Nephron progenitor cell (in vitro differentiated cells): ENCODE measurements at regions not wholly inside any gene's neighbourhood (a gene's known extent, or its start where the extent isn't known, plus 50 kb on each side); places are given as distances from the start of the nearest gene placed in this dataset.

Experiments used
- DNase-seq: peaks from one replicate; pipeline ENCODE4 v3.0.0; 2021
- H3K27ac Mint-ChIP-seq: 2 replicates; pipeline ENCODE4 v1.8.0; 2021; ENCODE audit warnings: mild to moderate bottlenecking, moderate library complexity, mixed read lengths
- H3K27me3 Mint-ChIP-seq: 2 replicates; pipeline ENCODE4 v1.8.0; 2021; ENCODE audit warnings: mild to moderate bottlenecking, low read depth, mixed read lengths; ENCODE audit not compliant: poor library complexity
- H3K36me3 Mint-ChIP-seq: 2 replicates; pipeline ENCODE4 v1.8.0; 2021; ENCODE audit warnings: low read depth, mixed read lengths
- H3K4me1 Mint-ChIP-seq: 2 replicates; pipeline ENCODE4 v1.8.0; 2021; ENCODE audit warnings: mixed read lengths
- H3K4me3 Mint-ChIP-seq: 2 replicates; pipeline ENCODE4 v1.8.0; 2021; ENCODE audit warnings: mild to moderate bottlenecking, moderate library complexity, mixed read lengths
- H3K9me3 Mint-ChIP-seq: 2 replicates; pipeline ENCODE4 v1.8.0; 2021; ENCODE audit warnings: mild to moderate bottlenecking, moderate library complexity, mixed read lengths
- TF ChIP-seq, protein P1 (sequence below): fragments of 200-600 bp; sonication (generic); IDR thresholded peaks from 2 replicates; pipeline ENCODE4 v1.5.0; 2021; ENCODE audit warnings: antibody characterized with exemption

DNA sequence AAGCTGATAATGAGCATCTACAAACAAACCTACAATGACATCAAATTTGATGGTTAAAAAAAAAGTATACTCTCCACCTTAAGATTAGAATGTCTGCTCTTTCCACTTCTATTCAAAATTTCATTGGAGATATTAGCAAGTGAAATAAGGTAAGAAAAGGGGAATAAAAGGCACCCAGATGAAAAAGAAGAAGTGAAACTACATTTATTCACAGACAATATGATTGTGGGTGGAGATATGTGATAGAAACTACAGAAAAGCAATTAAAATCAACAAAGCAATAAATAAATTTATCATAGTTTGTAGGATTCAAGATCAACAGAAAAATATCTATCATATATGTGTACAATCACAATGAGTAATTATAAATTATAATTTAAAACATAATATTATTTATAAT lies 395.1 kb upstream of the CCNH start:
- TF ChIP-seq, protein P1, sequence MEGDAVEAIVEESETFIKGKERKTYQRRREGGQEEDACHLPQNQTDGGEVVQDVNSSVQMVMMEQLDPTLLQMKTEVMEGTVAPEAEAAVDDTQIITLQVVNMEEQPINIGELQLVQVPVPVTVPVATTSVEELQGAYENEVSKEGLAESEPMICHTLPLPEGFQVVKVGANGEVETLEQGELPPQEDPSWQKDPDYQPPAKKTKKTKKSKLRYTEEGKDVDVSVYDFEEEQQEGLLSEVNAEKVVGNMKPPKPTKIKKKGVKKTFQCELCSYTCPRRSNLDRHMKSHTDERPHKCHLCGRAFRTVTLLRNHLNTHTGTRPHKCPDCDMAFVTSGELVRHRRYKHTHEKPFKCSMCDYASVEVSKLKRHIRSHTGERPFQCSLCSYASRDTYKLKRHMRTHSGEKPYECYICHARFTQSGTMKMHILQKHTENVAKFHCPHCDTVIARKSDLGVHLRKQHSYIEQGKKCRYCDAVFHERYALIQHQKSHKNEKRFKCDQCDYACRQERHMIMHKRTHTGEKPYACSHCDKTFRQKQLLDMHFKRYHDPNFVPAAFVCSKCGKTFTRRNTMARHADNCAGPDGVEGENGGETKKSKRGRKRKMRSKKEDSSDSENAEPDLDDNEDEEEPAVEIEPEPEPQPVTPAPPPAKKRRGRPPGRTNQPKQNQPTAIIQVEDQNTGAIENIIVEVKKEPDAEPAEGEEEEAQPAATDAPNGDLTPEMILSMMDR: no peak
- H3K36me3 Mint-ChIP-seq: no peaks in the 10 kb centered on the region
- H3K9me3 Mint-ChIP-seq: no peaks in the 10 kb centered on the region
- H3K27me3 Mint-ChIP-seq: no peaks in the 10 kb centered on the region
- no peak for DNase-seq
- H3K4me1 Mint-ChIP-seq: no peaks in the 10 kb centered on the region
- no peak overlapping the region for H3K4me3 Mint-ChIP-seq
- H3K27ac Mint-ChIP-seq: no peak overlapping the region

DNA sequence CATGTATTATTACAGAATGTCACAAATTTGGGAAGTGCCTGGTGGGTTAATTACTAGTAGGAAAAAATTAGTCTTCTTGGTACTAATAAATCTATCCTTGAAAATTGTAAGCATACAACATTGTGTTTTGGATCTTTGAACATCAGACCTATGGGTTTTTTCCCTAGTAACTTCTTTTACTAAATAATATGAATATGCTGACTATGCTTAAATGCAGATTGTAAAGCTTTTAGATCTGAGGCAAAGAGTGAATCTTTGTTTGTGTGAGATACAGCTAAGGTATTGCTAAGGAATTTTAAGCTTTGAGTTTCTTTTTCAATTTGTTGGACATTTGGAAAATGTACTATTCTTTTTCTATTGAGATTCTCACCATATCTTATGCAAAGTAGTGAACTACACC lies 390.6 kb upstream of the CCNH start:
- DNase-seq: no peak
- H3K27ac Mint-ChIP-seq: no peak overlapping the region
- H3K27me3 Mint-ChIP-seq: no peaks in the 10 kb centered on the region
- H3K4me3 Mint-ChIP-seq: no peak overlapping the region
- no peaks in the 10 kb centered on the region for H3K4me1 Mint-ChIP-seq
- H3K36me3 Mint-ChIP-seq: no peaks in the 10 kb centered on the region
- TF ChIP-seq, protein P1: no peak
- no peaks in the 10 kb centered on the region for H3K9me3 Mint-ChIP-seq

DNA sequence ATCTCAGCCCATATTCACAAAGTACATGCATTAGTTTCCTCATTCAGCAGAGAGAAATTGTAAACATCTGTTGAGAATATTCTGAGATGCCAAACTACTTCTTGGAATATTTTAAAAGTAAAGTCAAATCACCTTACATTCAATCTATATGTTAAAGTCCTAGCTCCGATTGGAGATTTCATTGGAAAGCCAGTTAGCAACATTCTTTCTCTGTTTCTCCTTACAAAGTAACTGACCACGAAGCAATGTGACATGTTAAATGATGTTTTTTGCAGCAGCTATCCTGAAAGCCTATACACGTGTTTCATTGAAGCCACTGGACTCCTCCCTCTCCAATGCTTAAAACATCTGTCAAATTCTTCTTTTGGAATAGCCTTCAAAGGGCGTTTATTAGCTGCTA lies 379.1 kb upstream of the CCNH start:
- Mint-ChIP-seq H3K27me3 (peaks cover 3% of the 10 kb centered on the region), H3K4me3 (no peak overlapping the region), H3K4me1 (peaks cover 23% of the 10 kb centered on the region), H3K27ac (no peak overlapping the region), H3K9me3 (no peaks in the 10 kb centered on the region), H3K36me3 (no peaks in the 10 kb centered on the region)
- TF ChIP-seq, protein P1: no peak
- DNase-seq: no peak

DNA sequence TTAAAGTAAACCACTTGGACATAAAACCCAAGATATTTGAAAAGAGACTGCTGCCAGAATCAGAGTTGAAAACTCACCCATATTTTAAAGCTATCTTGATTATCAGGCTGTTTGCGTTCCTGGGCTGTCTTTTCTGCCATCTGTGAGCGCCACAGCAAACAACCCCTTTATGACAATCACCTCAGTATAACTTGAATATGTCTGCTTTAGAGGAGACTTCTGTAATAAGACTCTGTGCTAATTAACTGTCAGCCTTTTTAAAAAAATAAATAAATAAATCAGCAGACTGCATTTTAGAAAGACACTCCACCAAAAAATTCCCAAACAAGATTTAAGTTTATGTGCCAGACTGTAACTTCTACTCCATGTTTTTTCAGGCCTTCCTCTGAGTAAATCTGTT lies 375.7 kb upstream of the CCNH start:
- Mint-ChIP-seq H3K9me3 (no peaks in the 10 kb centered on the region), H3K4me1 (peaks cover 44% of the 10 kb centered on the region), H3K4me3 (no peak overlapping the region), H3K27ac (peak overlapping the region; percentile 84), H3K27me3 (peaks cover 3% of the 10 kb centered on the region), H3K36me3 (no peaks in the 10 kb centered on the region)
- no peak for DNase-seq
- TF ChIP-seq, protein P1: no peak

DNA sequence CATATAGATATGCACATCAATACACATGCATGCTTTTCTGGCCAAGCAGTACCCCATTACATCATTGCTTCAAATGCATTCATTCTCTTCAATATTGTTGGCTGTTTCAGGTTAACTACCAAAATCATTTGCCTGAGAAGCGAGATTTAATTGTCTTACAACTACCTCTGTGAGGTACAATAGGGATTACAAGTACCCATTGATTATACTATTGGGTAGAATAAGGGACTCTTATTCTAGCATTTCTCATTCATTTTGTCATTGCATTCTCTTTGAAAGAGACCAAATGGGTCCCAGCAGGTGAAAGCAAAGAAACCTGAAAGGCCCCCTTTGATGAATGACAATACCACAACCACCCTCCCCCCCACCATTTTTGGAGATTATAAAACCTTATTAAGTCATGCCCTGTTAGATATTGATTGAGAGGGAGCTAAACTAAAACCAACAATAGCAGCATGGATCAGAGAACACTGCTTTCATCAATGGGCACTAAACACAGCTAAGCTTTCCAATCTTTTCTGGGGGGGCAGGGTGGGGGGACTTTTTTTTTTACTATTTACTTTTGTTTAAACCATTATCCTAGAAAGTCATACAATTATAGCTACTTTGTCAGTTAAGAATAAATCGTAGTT lies 375.0 kb upstream of the CCNH start:
- H3K36me3 Mint-ChIP-seq: no peaks in the 10 kb centered on the region
- H3K4me3 Mint-ChIP-seq: no peak overlapping the region
- no peak for DNase-seq
- H3K27ac Mint-ChIP-seq: no peak overlapping the region
- TF ChIP-seq, protein P1: no peak
- H3K9me3 Mint-ChIP-seq: no peaks in the 10 kb centered on the region
- peaks cover 51% of the 10 kb centered on the region for H3K4me1 Mint-ChIP-seq
- peaks cover 3% of the 10 kb centered on the region for H3K27me3 Mint-ChIP-seq

DNA sequence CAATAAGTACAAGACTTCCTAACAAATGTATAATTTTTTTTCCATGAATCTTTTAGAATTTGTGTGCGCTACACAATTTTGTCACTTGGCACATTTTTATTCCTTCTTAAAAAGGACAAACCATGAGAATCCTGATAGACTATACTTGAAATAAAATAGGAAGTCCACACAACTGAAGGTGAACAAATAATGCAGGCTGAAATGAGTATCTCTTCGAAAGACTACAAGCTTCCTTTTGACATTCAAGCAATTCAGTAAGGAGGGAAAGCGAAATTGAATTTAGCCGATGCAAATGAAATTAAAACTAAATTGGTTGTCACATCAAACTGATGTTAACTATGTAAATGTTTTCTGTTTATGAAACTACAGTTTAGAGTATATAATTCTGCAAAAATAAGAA lies 374.4 kb upstream of the CCNH start:
- H3K36me3 Mint-ChIP-seq: no peaks in the 10 kb centered on the region
- no peak for DNase-seq
- peaks cover 52% of the 10 kb centered on the region for H3K4me1 Mint-ChIP-seq
- no peak overlapping the region for H3K27ac Mint-ChIP-seq
- peaks cover 3% of the 10 kb centered on the region for H3K27me3 Mint-ChIP-seq
- TF ChIP-seq, protein P1: no peak
- H3K4me3 Mint-ChIP-seq: no peak overlapping the region
- H3K9me3 Mint-ChIP-seq: no peaks in the 10 kb centered on the region
